CD4-positive, alpha-beta memory T cell (primary cell): ENCODE measurements at regions not wholly inside any gene's neighbourhood (a gene's known extent, or its start where the extent isn't known, plus 50 kb on each side); places are given as distances from the start of the nearest gene placed in this dataset.

Experiments
- CTCF ChIA-PET: fragments of 350-600 bp; sonication (Branson Sonifier 250); formaldehyde crosslinking; loops from one replicate; lab custom pipeline; 2021; ENCODE audit warnings: inconsistent platforms; ENCODE audit not compliant: partially characterized antibody; lab: Charles Lee
- POLR2A ChIA-PET: fragments of 350-600 bp; sonication (Branson Sonifier 250); formaldehyde crosslinking; loops from one replicate; lab custom pipeline; 2021; ENCODE audit not compliant: partially characterized antibody; lab: Charles Lee
- DNase-seq, 5 donors: peaks; one replicate each; pipeline versions ENCODE4 v3.0.0 to v3.0.0-alpha.2; 2020 to 2022; ENCODE audit warnings: mixed read lengths in 1 of 5
- H3K27ac ChIP-seq: one replicate; pipeline ENCODE4 v1.7.0; 2013; ENCODE audit warnings: low read depth, low read length
- H3K27me3 ChIP-seq: 2 replicates; pipeline ENCODE4 v1.7.0; 2013; ENCODE audit warnings: mild to moderate bottlenecking, low read length, moderate library complexity; ENCODE audit not compliant: insufficient read depth
- H3K36me3 ChIP-seq: 2 replicates; pipeline ENCODE4 v1.7.0; 2013; ENCODE audit warnings: mild to moderate bottlenecking, low read length, moderate library complexity; ENCODE audit not compliant: insufficient read depth
- H3K4me1 ChIP-seq: 2 replicates; pipeline ENCODE4 v1.7.0; 2013; ENCODE audit warnings: mild to moderate bottlenecking, low read length, moderate library complexity; ENCODE audit not compliant: insufficient read depth
- H3K4me3 ChIP-seq, 2 donors: one replicate each; pipeline ENCODE4 v1.7.0; 2013; ENCODE audit warnings: low read length in 2 of 2, mild to moderate bottlenecking in 1 of 2
- H3K9me3 ChIP-seq, 2 donors: one replicate each; pipeline ENCODE4 v1.7.0; 2013; ENCODE audit warnings: low read length in 2 of 2, control low read depth in 1 of 2; ENCODE audit not compliant: control insufficient read depth in 1 of 2
- H3K27ac Mint-ChIP-seq, 7 donors: one replicate each; pipeline ENCODE4 v1.8.0; 2020 to 2021; ENCODE audit warnings: mixed read lengths in 7 of 7, mild to moderate bottlenecking in 6 of 7, inconsistent platforms in 3 of 7, moderate library complexity in 3 of 7
- H3K27me3 Mint-ChIP-seq, 2 donors: one replicate each; pipeline ENCODE4 v1.8.0; 2020 to 2021; ENCODE audit warnings: mixed read lengths in 2 of 2
- H3K36me3 Mint-ChIP-seq, 2 donors: one replicate each; pipeline ENCODE4 v1.8.0; 2020 to 2021; ENCODE audit warnings: mixed read lengths in 2 of 2, inconsistent platforms in 1 of 2, mild to moderate bottlenecking in 1 of 2
- H3K4me1 Mint-ChIP-seq, 4 donors: one replicate each; pipeline ENCODE4 v1.8.0; 2020 to 2021; ENCODE audit warnings: mixed read lengths in 4 of 4, mild to moderate bottlenecking in 1 of 4
- H3K4me3 Mint-ChIP-seq, 8 donors: one replicate each; pipeline ENCODE4 v1.8.0; 2020 to 2021; ENCODE audit warnings: mixed read lengths in 8 of 8, mild to moderate bottlenecking in 7 of 8, moderate library complexity in 6 of 8, inconsistent platforms in 3 of 8
- H3K9me3 Mint-ChIP-seq, 8 donors: one replicate each; pipeline ENCODE4 v1.8.0; 2020 to 2021; ENCODE audit warnings: mixed read lengths in 8 of 8, mild to moderate bottlenecking in 5 of 8, inconsistent platforms in 3 of 8, moderate library complexity in 1 of 8
- intact Hi-C: fragments of 100-400 bp; cut with micrococcal nuclease; formaldehyde crosslinking; loops from one replicate; pipeline ENCODE4 v1.15.1; 2023

DNA sequence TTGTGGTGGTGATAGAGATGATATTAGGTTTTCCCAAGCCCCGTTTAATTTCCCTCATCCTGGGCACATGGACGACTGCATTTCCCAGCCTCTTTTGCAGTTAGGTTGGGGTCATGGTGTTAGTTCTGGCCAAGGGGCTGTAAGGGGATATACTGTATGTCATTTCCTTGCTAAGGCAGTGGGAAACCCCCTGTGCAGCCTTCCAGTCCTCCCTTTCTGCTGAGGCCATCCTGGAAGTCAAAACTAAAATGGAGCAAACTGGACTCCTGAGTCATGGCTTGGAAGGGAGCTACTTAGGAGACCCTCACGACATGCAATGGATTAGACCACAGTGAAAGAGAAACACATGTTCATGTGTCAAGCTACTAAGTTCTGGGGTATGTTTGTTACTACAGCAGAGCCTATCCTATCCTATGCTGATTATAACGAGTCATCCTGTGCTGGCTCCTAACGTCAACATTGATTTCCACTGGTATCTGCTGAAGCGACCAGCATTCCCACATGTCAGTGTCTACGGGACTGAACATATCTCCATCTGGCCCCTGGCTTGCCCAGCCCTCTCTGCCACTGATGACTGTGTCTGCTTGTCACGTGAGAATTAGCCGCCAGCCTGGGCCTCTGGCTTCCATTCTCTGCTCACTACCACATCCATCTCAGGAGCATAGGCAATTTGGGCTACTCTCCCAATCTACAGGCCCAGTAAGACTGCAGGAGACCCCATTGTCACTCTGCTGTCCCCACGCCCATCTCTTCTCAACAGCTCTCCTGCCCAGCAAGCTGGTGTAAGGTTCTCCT lies 85.6 kb upstream of the MEF2A start:
- no peaks in the 10 kb centered on the region for H3K9me3 ChIP-seq
- intact Hi-C loops, result no loop called here
- no peaks in the 10 kb centered on the region for H3K27me3 ChIP-seq
- H3K36me3 Mint-ChIP-seq, result no peaks in the 10 kb centered on the region
- H3K4me3 ChIP-seq, result no peak overlapping the region
- H3K36me3 ChIP-seq, result no peaks in the 10 kb centered on the region
- H3K27ac Mint-ChIP-seq, result no peak overlapping the region
- H3K4me1 Mint-ChIP-seq, result peaks cover 0 to 6% (median 0%) of the 10 kb centered on the region in 4 donors
- H3K27me3 Mint-ChIP-seq, result peaks cover 0 to 4% of the 10 kb centered on the region in 2 donors
- H3K4me1 ChIP-seq, result peaks cover under 1% of the 10 kb centered on the region
- peaks cover 0 to 2% (median 0%) of the 10 kb centered on the region in 8 donors for H3K9me3 Mint-ChIP-seq
- POLR2A ChIA-PET, result no interaction called here
- DNase-seq, result no peak
- no peak overlapping the region for H3K4me3 Mint-ChIP-seq
- CTCF ChIA-PET, result interaction anchor here (1.0 to 1.4 kb wide), 2 partner anchors 71 to 224 kb away, joined by 3 to 4 read pairs; no protein-coding TSS in a partner anchor
- H3K27ac ChIP-seq, result no peak overlapping the region

- Mint-ChIP-seq H3K27me3 (peaks cover 0 to 11% of the 10 kb centered on the region in 2 donors), H3K27ac (no peak overlapping the region), H3K9me3 (peaks cover 0 to 2% (median 0%) of the 10 kb centered on the region in 8 donors), H3K4me3 (no peak overlapping the region), H3K36me3 (no peaks in the 10 kb centered on the region), H3K4me1 (peaks cover 7 to 17% (median 9%) of the 10 kb centered on the region in 4 donors)
- DNase-seq, result no peak
- H3K27ac ChIP-seq, result no peak overlapping the region
- H3K9me3 ChIP-seq, result no peaks in the 10 kb centered on the region
- intact Hi-C loops, result no loop called here
- POLR2A ChIA-PET, result no interaction called here
- CTCF ChIA-PET, result no interaction called here
- H3K36me3 ChIP-seq, result no peaks in the 10 kb centered on the region
- peaks cover 11% of the 10 kb centered on the region for H3K4me1 ChIP-seq
- H3K4me3 ChIP-seq, result no peak overlapping the region
- H3K27me3 ChIP-seq, result no peaks in the 10 kb centered on the region
Measured at GRCh38 chr15:99481113-99481950, 84.5 kb upstream of the MEF2A start.

GRCh38 chr15:99481951-99482230 lies 83.9 kb upstream of the MEF2A start:
- ChIA-PET POLR2A (no interaction called here), CTCF (interaction anchor here (1.3 kb wide), 1 partner anchor 30 kb away, joined by 3 read pairs; no protein-coding TSS in a partner anchor)
- no peak for DNase-seq
- Mint-ChIP-seq H3K27ac (no peak overlapping the region), H3K4me3 (no peak overlapping the region), H3K27me3 (peaks cover 0 to 12% of the 10 kb centered on the region in 2 donors), H3K4me1 (peaks cover 7 to 19% (median 9%) of the 10 kb centered on the region in 4 donors), H3K9me3 (peaks cover 0 to 2% (median 0%) of the 10 kb centered on the region in 8 donors), H3K36me3 (no peaks in the 10 kb centered on the region)
- no peak overlapping the region for H3K4me3 ChIP-seq
- H3K27me3 ChIP-seq, result no peaks in the 10 kb centered on the region
- intact Hi-C loops, result no loop called here
- H3K4me1 ChIP-seq, result peaks cover 15% of the 10 kb centered on the region
- H3K27ac ChIP-seq, result no peak overlapping the region
- H3K9me3 ChIP-seq, result no peaks in the 10 kb centered on the region
- H3K36me3 ChIP-seq, result no peaks in the 10 kb centered on the region

DNA sequence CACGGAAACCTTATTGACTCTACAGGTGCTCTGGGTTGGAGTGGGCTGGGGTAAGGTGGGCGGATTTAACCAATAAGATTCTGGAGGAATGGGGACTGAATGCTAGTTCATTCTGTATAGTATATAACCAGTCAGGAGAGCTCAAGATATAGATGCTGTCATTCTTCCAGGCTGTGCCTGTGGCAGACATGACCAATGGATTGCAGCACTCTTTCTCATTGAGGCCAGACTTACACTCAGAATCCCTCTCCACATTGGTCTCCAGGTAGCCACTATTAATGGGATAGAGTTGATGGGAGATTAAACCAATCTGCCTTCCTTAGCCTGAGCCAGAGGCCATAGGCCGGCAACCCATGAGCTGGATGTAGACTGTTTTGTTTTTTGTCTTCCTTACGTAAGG lies 82.8 kb upstream of the MEF2A start:
- no peak overlapping the region for H3K4me3 Mint-ChIP-seq
- intact Hi-C loops, result no loop called here

DNA sequence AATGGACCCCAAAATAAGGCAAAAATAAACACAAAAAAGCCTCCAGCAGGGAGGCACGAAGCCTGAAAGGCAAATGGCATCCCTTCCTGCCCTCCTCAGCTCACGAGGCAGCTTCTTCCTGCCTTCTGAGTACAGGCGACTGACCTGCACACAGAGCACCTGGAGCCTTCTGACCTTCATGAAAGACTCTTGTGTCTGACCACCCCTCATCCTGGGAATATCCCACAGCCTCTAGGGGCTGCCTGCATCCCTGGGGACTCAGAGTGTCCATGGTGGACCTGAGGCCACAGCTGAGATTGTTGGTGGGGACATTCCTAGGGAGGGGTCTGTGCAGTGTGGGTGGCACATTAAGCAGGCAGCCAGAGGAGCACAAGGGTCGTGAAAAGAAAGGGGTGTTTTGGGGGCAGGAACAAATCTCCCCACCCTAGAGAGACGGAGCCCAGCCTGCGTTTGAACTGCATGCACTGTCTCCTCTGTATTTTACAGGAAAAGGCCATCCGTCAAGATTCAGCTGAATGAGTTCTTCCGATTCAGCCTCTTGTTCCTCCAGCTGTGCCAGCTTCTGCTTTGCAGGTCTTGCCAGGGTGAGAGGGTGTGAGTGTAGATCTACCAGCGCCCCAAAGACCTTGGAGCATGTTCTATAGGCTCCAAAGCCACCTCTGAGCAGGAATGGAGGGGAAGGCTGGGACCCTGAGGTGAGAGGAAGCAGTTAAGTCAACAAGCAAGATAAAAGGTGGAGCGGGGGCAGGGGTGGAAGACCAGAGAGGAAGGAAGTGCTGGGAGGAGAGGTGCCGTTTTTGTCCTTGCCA lies 80.4 kb upstream of the MEF2A start:
- H3K4me3 ChIP-seq, result no peak overlapping the region
- H3K27ac ChIP-seq, result no peak overlapping the region
- no peak for DNase-seq
- H3K9me3 Mint-ChIP-seq, result peaks cover 0 to 2% (median 0%) of the 10 kb centered on the region in 8 donors
- ChIA-PET CTCF (interaction anchor here (1.4 kb wide), 1 partner anchor 8 kb away, joined by 3 read pairs; no protein-coding TSS in a partner anchor), POLR2A (interaction anchor here (1.1 kb wide), 1 partner anchor 10 kb away, joined by 3 read pairs; no protein-coding TSS in a partner anchor)
- peaks cover 7 to 22% (median 13%) of the 10 kb centered on the region in 4 donors for H3K4me1 Mint-ChIP-seq
- H3K27me3 Mint-ChIP-seq, result peaks cover 6 to 23% of the 10 kb centered on the region in 2 donors
- peak overlapping the region in 3 of 7 donors; percentile 2 to 91 (median 54) for H3K27ac Mint-ChIP-seq
- H3K36me3 ChIP-seq, result no peaks in the 10 kb centered on the region
- peaks cover 19% of the 10 kb centered on the region for H3K4me1 ChIP-seq
- H3K4me3 Mint-ChIP-seq, result peak overlapping the region in 7 of 8 donors; percentile 41 to 81 (median 64)
- no peaks in the 10 kb centered on the region for H3K36me3 Mint-ChIP-seq
- H3K27me3 ChIP-seq, result no peaks in the 10 kb centered on the region
- intact Hi-C loops, result no loop called here
- no peaks in the 10 kb centered on the region for H3K9me3 ChIP-seq

More for the DNA sequence above, 82.8 kb upstream of the MEF2A start:
- Histone ChIP-seq H3K36me3 (no peaks in the 10 kb centered on the region), H3K27ac (no peak overlapping the region), H3K4me3 (no peak overlapping the region), H3K9me3 (no peaks in the 10 kb centered on the region), H3K27me3 (no peaks in the 10 kb centered on the region), H3K4me1 (peaks cover 19% of the 10 kb centered on the region)
- ChIA-PET CTCF (interaction anchor here (1.3 kb wide), 1 partner anchor 28 kb away, joined by 3 read pairs; no protein-coding TSS in a partner anchor), POLR2A (no interaction called here)
- Mint-ChIP-seq H3K27me3 (peaks cover 4 to 18% of the 10 kb centered on the region in 2 donors), H3K36me3 (no peaks in the 10 kb centered on the region), H3K27ac (no peak overlapping the region), H3K9me3 (peaks cover 0 to 2% (median 0%) of the 10 kb centered on the region in 8 donors), H3K4me1 (peaks cover 7 to 21% (median 13%) of the 10 kb centered on the region in 4 donors)
- DNase-seq, result no peak

DNA sequence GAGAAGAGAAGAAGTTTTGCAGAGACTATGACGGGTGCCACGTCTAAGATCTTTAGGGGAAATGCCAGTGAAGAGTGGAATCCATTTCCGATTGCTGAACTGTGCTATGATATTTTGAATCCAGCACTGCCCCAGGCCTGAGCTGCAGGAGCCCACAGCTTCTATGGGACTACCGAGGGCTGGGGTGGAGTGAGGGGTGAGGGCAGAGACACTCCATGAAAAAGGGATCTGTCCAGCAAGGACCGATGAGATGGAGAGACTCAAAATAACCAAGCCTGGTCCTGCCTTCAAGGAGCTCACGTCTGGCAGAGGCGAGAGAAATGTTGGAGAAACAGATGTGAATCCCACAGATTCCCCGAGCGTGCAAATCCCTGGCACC lies 79.8 kb upstream of the MEF2A start:
- H3K9me3 Mint-ChIP-seq, result no peaks in the 10 kb centered on the region
- DNase-seq, result no peak
- CTCF ChIA-PET, result interaction anchor here (1.3 to 1.4 kb wide), 2 partner anchors 9 to 77 kb away, joined by 3 read pairs; no protein-coding TSS in a partner anchor
- intact Hi-C loops, result no loop called here
- peak overlapping the region in 7 of 8 donors; percentile 41 to 81 (median 64) for H3K4me3 Mint-ChIP-seq
- POLR2A ChIA-PET, result interaction anchor here (1.1 kb wide), 1 partner anchor 10 kb away, joined by 3 read pairs; no protein-coding TSS in a partner anchor
- no peaks in the 10 kb centered on the region for H3K27me3 ChIP-seq
- H3K27me3 Mint-ChIP-seq, result peaks cover 8 to 22% of the 10 kb centered on the region in 2 donors
- H3K4me1 ChIP-seq, result peaks cover 19% of the 10 kb centered on the region
- no peaks in the 10 kb centered on the region for H3K36me3 ChIP-seq
- H3K4me1 Mint-ChIP-seq, result peaks cover 7 to 22% (median 13%) of the 10 kb centered on the region in 4 donors
- no peaks in the 10 kb centered on the region for H3K36me3 Mint-ChIP-seq
- H3K27ac Mint-ChIP-seq, result peak overlapping the region in 4 of 7 donors; percentile 2 to 91 (median 37)
- H3K9me3 ChIP-seq, result no peaks in the 10 kb centered on the region
- H3K4me3 ChIP-seq, result no peak overlapping the region
- no peak overlapping the region for H3K27ac ChIP-seq
